ENCODE measurements at regions not wholly inside any gene's neighbourhood (a gene's known extent, or its start where the extent isn't known, plus 50 kb on each side); places are given as distances from the start of the nearest gene placed in this dataset.

DNA sequence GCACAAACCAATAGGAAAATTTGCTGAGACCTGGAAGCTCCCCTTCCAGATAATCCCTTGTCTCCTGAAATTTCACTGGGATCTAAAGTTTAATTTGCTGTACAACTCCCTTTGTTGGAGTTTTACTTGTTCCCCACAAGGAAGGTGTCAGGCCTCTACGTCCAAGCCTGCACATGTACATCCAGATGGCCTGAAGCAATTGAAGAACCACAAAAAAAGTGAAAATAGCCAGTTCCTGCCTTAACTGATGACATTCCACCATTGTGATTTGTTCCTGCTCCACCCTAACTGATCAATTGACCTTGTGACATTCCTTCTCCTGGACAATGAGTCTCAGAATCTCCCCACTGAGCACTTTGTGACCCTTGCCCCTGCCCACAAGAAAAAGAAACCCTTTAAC, 716.0 kb upstream of the PCDH20 start:
- Mint-ChIP-seq H3K9me3 (peaks cover 29% of the 10 kb centered on the region), H3K27me3 (ENCODE audit: low read depth) (no peaks in the 10 kb centered on the region), H3K27ac (no peak overlapping the region), H3K4me3 (no peak overlapping the region), H3K36me3 (peaks cover 18% of the 10 kb centered on the region), H3K4me1 (peaks cover 22% of the 10 kb centered on the region)
- ChIA-PET POLR2A (no interaction called here), CTCF (no interaction called here)
- no peak for ATAC-seq
- TF ChIP-seq PRRX2 (CRISPR knock-in tag; IDR thresholded peaks at IDR 0.05) (no peak), ZNF317 (CRISPR knock-in tag; IDR thresholded peaks at IDR 0.05; ENCODE audit: borderline replicate concordance, low read depth) (no peak), NR3C1 (CRISPR knock-in tag; conservative IDR thresholded peaks at IDR 0.05; ENCODE audit: low read depth) (no peak), RELA (CRISPR knock-in tag; IDR thresholded peaks at IDR 0.05; ENCODE audit: borderline replicate concordance) (no peak), FOXK1 (CRISPR knock-in tag; IDR thresholded peaks at IDR 0.05) (no peak), CREM (CRISPR knock-in tag; IDR thresholded peaks at IDR 0.05) (no peak), FOXP1 (CRISPR knock-in tag; IDR thresholded peaks at IDR 0.05; ENCODE audit: borderline replicate concordance) (no peak), ZNF232 (CRISPR knock-in tag; IDR thresholded peaks at IDR 0.05) (no peak)
- TF ChIP-seq, protein P1, sequence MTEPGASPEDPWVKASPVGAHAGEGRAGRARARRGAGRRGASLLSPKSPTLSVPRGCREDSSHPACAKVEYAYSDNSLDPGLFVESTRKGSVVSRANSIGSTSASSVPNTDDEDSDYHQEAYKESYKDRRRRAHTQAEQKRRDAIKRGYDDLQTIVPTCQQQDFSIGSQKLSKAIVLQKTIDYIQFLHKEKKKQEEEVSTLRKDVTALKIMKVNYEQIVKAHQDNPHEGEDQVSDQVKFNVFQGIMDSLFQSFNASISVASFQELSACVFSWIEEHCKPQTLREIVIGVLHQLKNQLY (CRISPR knock-in tag; IDR thresholded peaks at IDR 0.05): no peak
- TF ChIP-seq, protein P2, sequence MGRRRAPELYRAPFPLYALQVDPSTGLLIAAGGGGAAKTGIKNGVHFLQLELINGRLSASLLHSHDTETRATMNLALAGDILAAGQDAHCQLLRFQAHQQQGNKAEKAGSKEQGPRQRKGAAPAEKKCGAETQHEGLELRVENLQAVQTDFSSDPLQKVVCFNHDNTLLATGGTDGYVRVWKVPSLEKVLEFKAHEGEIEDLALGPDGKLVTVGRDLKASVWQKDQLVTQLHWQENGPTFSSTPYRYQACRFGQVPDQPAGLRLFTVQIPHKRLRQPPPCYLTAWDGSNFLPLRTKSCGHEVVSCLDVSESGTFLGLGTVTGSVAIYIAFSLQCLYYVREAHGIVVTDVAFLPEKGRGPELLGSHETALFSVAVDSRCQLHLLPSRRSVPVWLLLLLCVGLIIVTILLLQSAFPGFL (CRISPR knock-in tag; IDR thresholded peaks at IDR 0.05; ENCODE audit: borderline replicate concordance): no peak
- TF ChIP-seq, protein P3, sequence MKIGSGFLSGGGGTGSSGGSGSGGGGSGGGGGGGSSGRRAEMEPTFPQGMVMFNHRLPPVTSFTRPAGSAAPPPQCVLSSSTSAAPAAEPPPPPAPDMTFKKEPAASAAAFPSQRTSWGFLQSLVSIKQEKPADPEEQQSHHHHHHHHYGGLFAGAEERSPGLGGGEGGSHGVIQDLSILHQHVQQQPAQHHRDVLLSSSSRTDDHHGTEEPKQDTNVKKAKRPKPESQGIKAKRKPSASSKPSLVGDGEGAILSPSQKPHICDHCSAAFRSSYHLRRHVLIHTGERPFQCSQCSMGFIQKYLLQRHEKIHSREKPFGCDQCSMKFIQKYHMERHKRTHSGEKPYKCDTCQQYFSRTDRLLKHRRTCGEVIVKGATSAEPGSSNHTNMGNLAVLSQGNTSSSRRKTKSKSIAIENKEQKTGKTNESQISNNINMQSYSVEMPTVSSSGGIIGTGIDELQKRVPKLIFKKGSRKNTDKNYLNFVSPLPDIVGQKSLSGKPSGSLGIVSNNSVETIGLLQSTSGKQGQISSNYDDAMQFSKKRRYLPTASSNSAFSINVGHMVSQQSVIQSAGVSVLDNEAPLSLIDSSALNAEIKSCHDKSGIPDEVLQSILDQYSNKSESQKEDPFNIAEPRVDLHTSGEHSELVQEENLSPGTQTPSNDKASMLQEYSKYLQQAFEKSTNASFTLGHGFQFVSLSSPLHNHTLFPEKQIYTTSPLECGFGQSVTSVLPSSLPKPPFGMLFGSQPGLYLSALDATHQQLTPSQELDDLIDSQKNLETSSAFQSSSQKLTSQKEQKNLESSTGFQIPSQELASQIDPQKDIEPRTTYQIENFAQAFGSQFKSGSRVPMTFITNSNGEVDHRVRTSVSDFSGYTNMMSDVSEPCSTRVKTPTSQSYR (CRISPR knock-in tag; IDR thresholded peaks at IDR 0.05): no peak
- TF ChIP-seq, protein P4, sequence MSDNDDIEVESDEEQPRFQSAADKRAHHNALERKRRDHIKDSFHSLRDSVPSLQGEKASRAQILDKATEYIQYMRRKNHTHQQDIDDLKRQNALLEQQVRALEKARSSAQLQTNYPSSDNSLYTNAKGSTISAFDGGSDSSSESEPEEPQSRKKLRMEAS (CRISPR knock-in tag; IDR thresholded peaks at IDR 0.05): no peak
- TF ChIP-seq, protein P5, sequence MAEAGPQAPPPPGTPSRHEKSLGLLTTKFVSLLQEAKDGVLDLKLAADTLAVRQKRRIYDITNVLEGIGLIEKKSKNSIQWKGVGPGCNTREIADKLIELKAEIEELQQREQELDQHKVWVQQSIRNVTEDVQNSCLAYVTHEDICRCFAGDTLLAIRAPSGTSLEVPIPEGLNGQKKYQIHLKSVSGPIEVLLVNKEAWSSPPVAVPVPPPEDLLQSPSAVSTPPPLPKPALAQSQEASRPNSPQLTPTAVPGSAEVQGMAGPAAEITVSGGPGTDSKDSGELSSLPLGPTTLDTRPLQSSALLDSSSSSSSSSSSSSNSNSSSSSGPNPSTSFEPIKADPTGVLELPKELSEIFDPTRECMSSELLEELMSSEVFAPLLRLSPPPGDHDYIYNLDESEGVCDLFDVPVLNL (CRISPR knock-in tag; IDR thresholded peaks at IDR 0.05; ENCODE audit: borderline replicate concordance, low read depth): no peak
- TF ChIP-seq, protein P6, sequence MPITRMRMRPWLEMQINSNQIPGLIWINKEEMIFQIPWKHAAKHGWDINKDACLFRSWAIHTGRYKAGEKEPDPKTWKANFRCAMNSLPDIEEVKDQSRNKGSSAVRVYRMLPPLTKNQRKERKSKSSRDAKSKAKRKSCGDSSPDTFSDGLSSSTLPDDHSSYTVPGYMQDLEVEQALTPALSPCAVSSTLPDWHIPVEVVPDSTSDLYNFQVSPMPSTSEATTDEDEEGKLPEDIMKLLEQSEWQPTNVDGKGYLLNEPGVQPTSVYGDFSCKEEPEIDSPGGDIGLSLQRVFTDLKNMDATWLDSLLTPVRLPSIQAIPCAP (CRISPR knock-in tag; IDR thresholded peaks at IDR 0.05): no peak
- TF ChIP-seq, protein P7, sequence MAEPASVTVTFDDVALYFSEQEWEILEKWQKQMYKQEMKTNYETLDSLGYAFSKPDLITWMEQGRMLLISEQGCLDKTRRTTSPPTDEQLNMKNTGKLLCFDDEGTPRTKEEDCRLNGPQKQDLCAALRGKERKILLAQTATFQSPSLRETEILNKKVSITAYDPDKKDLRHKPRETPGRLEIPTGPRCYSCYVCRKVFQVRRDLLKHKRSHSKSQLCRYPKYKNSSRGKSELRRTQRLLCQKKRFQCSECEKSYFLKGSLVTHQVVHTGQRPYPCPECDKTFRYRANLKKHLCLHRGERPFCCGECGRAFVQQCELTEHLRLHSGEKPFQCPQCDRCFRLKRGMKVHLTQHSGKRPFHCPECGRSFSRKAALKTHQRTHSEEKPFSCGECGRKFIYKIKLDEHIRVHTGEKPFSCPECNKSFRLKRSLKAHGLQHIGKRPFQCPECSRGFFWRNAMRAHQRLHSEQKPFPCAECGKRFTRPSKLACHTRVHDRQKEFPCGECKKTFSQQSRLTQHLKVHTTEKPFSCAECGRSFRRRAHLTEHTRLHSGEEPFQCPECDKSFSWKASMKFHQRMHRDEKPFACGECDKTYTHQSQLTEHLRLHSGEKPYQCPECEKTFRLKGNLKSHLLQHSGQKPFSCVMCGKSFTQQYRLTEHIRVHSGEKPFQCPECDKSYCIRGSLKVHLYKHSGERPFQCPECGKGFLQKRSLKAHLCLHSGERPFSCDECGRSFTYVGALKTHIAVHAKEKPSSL (CRISPR knock-in tag; conservative IDR thresholded peaks at IDR 0.05): no peak
- TF ChIP-seq, protein P8, sequence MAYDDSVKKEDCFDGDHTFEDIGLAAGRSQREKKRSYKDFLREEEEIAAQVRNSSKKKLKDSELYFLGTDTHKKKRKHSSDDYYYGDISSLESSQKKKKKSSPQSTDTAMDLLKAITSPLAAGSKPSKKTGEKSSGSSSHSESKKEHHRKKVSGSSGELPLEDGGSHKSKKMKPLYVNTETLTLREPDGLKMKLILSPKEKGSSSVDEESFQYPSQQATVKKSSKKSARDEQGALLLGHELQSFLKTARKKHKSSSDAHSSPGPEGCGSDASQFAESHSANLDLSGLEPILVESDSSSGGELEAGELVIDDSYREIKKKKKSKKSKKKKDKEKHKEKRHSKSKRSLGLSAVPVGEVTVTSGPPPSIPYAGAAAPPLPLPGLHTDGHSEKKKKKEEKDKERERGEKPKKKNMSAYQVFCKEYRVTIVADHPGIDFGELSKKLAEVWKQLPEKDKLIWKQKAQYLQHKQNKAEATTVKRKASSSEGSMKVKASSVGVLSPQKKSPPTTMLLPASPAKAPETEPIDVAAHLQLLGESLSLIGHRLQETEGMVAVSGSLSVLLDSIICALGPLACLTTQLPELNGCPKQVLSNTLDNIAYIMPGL (CRISPR knock-in tag; IDR thresholded peaks at IDR 0.05): no peak
- no peak for DNase-seq (ENCODE audit: low spot score)
